IMR-90 (cell line): ENCODE measurements at regions not wholly inside any gene's neighbourhood (a gene's known extent, or its start where the extent isn't known, plus 50 kb on each side); places are given as distances from the start of the nearest gene placed in this dataset.

ENCODE experiments used
- ATAC-seq: fragments of 200-7000 bp; cut with Tn5 transposase; 2 replicates; pipeline ENCODE4 v1.9.1; 2020; ENCODE audit warnings: low read depth, mild to moderate bottlenecking, moderate library complexity
- BruUV-seq: library from RNA; stranded (reverse); fragments of 400-500 nt; replicated peaks from 2 replicates; lab custom pipeline; 2021; lab: Mats Ljungman, UMichigan
- CTCF ChIA-PET: fragments of 300-600 bp; formaldehyde crosslinking; extraction: SDS; loops from one replicate; lab custom pipeline; 2021; ENCODE audit warnings: antibody characterized with exemption; lab: Yijun Ruan, JAX
- POLR2A ChIA-PET: fragments of 300-600 bp; sonication (Branson Sonifier 250); formaldehyde crosslinking; loops from one replicate; lab custom pipeline; 2022; ENCODE audit warnings: antibody characterized with exemption; ENCODE audit not compliant: unreplicated experiment; lab: Charles Lee
- DNase-seq: peaks from one replicate; pipeline ENCODE4 v3.0.0; 2013
- H2AFZ ChIP-seq: replicated peaks from 2 replicates; pipeline ENCODE3; 2013; ENCODE audit warnings: low read length, mild to moderate bottlenecking; ENCODE audit not compliant: poor library complexity
- H2AK5ac ChIP-seq: 2 replicates; pipeline ENCODE4 v1.6.1; 2013; ENCODE audit warnings: low read depth, low read length, inconsistent platforms
- H2AK9ac ChIP-seq: replicated peaks from 2 replicates; pipeline ENCODE3; 2013; ENCODE audit warnings: mild to moderate bottlenecking, low read depth, low read length, moderate library complexity; ENCODE audit not compliant: poor library complexity
- H2BK120ac ChIP-seq: 2 replicates; pipeline ENCODE4 v1.6.1; 2013; ENCODE audit warnings: low read depth, low read length, inconsistent platforms
- H2BK15ac ChIP-seq: 3 replicates; pipeline ENCODE4 v1.6.1; 2013; ENCODE audit warnings: low read depth, low read length, inconsistent platforms
- H2BK20ac ChIP-seq: 2 replicates; pipeline ENCODE4 v1.6.1; 2013; ENCODE audit warnings: low read depth, mild to moderate bottlenecking, inconsistent platforms, low read length, moderate library complexity
- H2BK5ac ChIP-seq: 2 replicates; pipeline ENCODE4 v1.6.1; 2013; ENCODE audit warnings: mild to moderate bottlenecking, low read depth, low read length, inconsistent platforms; ENCODE audit not compliant: poor library complexity, severe bottlenecking
- H3K14ac ChIP-seq: replicated peaks from 2 replicates; pipeline ENCODE4 v1.6.1; 2013; ENCODE audit warnings: low read depth, low read length, inconsistent platforms
- H3K18ac ChIP-seq: 2 replicates; pipeline ENCODE4 v1.6.1; 2013; ENCODE audit warnings: low read depth, low read length, control low read depth
- H3K23ac ChIP-seq: 2 replicates; pipeline ENCODE4 v1.6.1; 2013; ENCODE audit warnings: low read depth, low read length, inconsistent platforms
- H3K27ac ChIP-seq: 2 replicates; pipeline ENCODE4 v1.5.1; 2013; ENCODE audit warnings: mild to moderate bottlenecking, control low read depth, low read length; ENCODE audit not compliant: insufficient read depth
- H3K27me3 ChIP-seq: 2 replicates; pipeline ENCODE4 v1.6.1; 2013; ENCODE audit warnings: low read length; ENCODE audit not compliant: control insufficient read depth, insufficient read depth
- H3K36me3 ChIP-seq: 2 replicates; pipeline ENCODE4 v1.6.1; 2013; ENCODE audit warnings: low read length, mixed read lengths; ENCODE audit not compliant: control insufficient read depth, insufficient read depth
- H3K4ac ChIP-seq: 2 replicates; pipeline ENCODE4 v1.6.1; 2013; ENCODE audit warnings: low read depth, low read length, inconsistent platforms
- H3K4me1 ChIP-seq: 2 replicates; pipeline ENCODE4 v1.6.1; 2013; ENCODE audit warnings: low read length, mixed read lengths; ENCODE audit not compliant: control insufficient read depth, insufficient read depth
- H3K4me2 ChIP-seq: 2 replicates; pipeline ENCODE4 v1.6.1; 2013; ENCODE audit warnings: low read depth, mild to moderate bottlenecking, control low read depth, low read length, moderate library complexity
- H3K4me3 ChIP-seq: 2 replicates; pipeline ENCODE4 v1.5.1; 2013; ENCODE audit warnings: low read depth, mild to moderate bottlenecking, control low read depth, low read length, moderate library complexity; ENCODE audit not compliant: insufficient read depth
- H3K56ac ChIP-seq: 2 replicates; pipeline ENCODE4 v1.6.1; 2013; ENCODE audit warnings: low read length, inconsistent platforms; ENCODE audit not compliant: insufficient read depth; ENCODE audit errors: extremely low read depth
- H3K79me1 ChIP-seq, 2 experiments: 2 replicates each; pipeline ENCODE4 v1.6.1; 2013; ENCODE audit warnings: low read length in 2 of 2, inconsistent platforms in 1 of 2, low read depth in 1 of 2
- H3K9ac ChIP-seq: 2 replicates; pipeline ENCODE4 v1.6.1; 2013; ENCODE audit warnings: low read depth, low read length, control low read depth
- H3K9me1 ChIP-seq: 2 replicates; pipeline ENCODE4 v1.6.1; 2013; ENCODE audit warnings: low read length, inconsistent platforms; ENCODE audit not compliant: insufficient read depth
- H3K9me3 ChIP-seq: 2 replicates; pipeline ENCODE4 v1.6.1; 2013; ENCODE audit warnings: low read length; ENCODE audit not compliant: control insufficient read depth, insufficient read depth
- H4K20me1 ChIP-seq: 2 replicates; pipeline ENCODE4 v1.6.1; 2013; ENCODE audit warnings: low read length, inconsistent platforms; ENCODE audit not compliant: insufficient read depth
- H4K5ac ChIP-seq: 2 replicates; pipeline ENCODE4 v1.6.1; 2013; ENCODE audit warnings: mild to moderate bottlenecking, low read depth, low read length, control low read depth
- H4K8ac ChIP-seq, 2 experiments: 2 replicates each; pipeline ENCODE4 v1.6.1; 2013; ENCODE audit warnings: low read depth in 2 of 2, low read length in 2 of 2, control low read depth in 1 of 2, inconsistent platforms in 1 of 2
- H4K91ac ChIP-seq: 2 replicates; pipeline ENCODE4 v1.6.1; 2013; ENCODE audit warnings: low read depth, low read length, inconsistent platforms; ENCODE audit not compliant: insufficient read depth
- BHLHE40 ChIP-seq: fragments of 150-350 bp; IDR thresholded peaks from 2 replicates; pipeline ENCODE4 v1.6.1; 2016; ENCODE audit warnings: mild to moderate bottlenecking, low read depth, low read length
- CTCF ChIP-seq: conservative IDR thresholded peaks from 2 replicates; pipeline ENCODE4 v1.5.1; 2012; ENCODE audit warnings: mild to moderate bottlenecking, low read depth, low read length, improper control_type of control experiment
- FOS ChIP-seq: fragments of 150-350 bp; IDR thresholded peaks from 2 replicates; pipeline ENCODE4 v1.6.1; 2016; ENCODE audit warnings: low read depth, low read length
- POLR2A ChIP-seq: IDR thresholded peaks from 2 replicates; pipeline ENCODE4 v1.6.1; 2012; ENCODE audit warnings: mild to moderate bottlenecking, low read depth, low read length
- RAD21 ChIP-seq: IDR thresholded peaks from 2 replicates; pipeline ENCODE4 v1.6.1; 2012; ENCODE audit warnings: low read length, improper control_type of control experiment
- RCOR1 ChIP-seq: IDR thresholded peaks from 2 replicates; pipeline ENCODE4 v1.6.1; 2012; ENCODE audit warnings: mild to moderate bottlenecking, low read length, improper control_type of control experiment; ENCODE audit not compliant: insufficient replicate concordance
- RFX5 ChIP-seq: IDR thresholded peaks from 2 replicates; pipeline ENCODE4 v1.8.0; 2012; ENCODE audit warnings: low read depth, mild to moderate bottlenecking, low read length, moderate library complexity
- WGBS, 2 experiments: methylation state at CpG; one replicate each; pipeline versions ENCODE4 v1.1.5 to v1.1.7; 2013; ENCODE audit warnings: missing lambda C conversion rate in 2 of 2; ENCODE audit not compliant: insufficient read length in 1 of 2; ENCODE audit errors: extremely low coverage in 2 of 2; 5-methylcytosine and 5-hydroxymethylcytosine counted together
- dilution Hi-C: fragments of 300-500 bp; cut with HindIII; formaldehyde crosslinking; loops from one replicate; pipeline ENCODE4 v1.14.3; 2018; ENCODE audit warnings: low sequenced_read_pairs; ENCODE audit not compliant: unreplicated experiment
- in situ Hi-C: fragments of 300-500 bp; cut with MboI; formaldehyde crosslinking; loops from 3 replicates; pipeline ENCODE4 v1.14.3; 2019; ENCODE audit warnings: low sequenced_read_pairs, inconsistent platforms, mixed read lengths
- intact Hi-C: fragments of 100-400 bp; cut with micrococcal nuclease; formaldehyde crosslinking; loops from 2 replicates; pipeline ENCODE4 v1.10.0; 2022
- TF ChIP-seq, protein P1 (sequence below): fragments of 150-350 bp; IDR thresholded peaks from 2 replicates; pipeline ENCODE4 v1.6.1; 2017; ENCODE audit warnings: mild to moderate bottlenecking, antibody characterized with exemption, low read length, low read depth

GRCh38 chr13:39283072-39283471, 244.8 kb downstream of the NHLRC3 start:
- CTCF ChIA-PET = interaction anchor here (1.2 kb wide), 1 partner anchor 329 kb away, joined by 6 read pairs; no protein-coding TSS in a partner anchor
- no peak for ATAC-seq
- Histone ChIP-seq H4K20me1 (no peaks in the 10 kb centered on the region), H4K8ac (no peak overlapping the region), H3K27me3 (no peaks in the 10 kb centered on the region; the same call in 1 of the 2 replicates), H3K18ac (no peak overlapping the region), H2AK9ac (no peak overlapping the region), H3K4ac (no peak overlapping the region), H2BK20ac (no peak overlapping the region), H4K5ac (no peak overlapping the region), H3K9me3 (no peaks in the 10 kb centered on the region), H2BK120ac (no peak overlapping the region), H3K27ac (no peak overlapping the region), H3K4me1 (no peaks in the 10 kb centered on the region), H2BK15ac (no peak overlapping the region), H3K9me1 (no peaks in the 10 kb centered on the region), H3K14ac (no peak overlapping the region), H3K23ac (no peak overlapping the region), H3K56ac (no peak overlapping the region), H3K4me2 (no peak overlapping the region), H2AK5ac (no peak overlapping the region), H3K9ac (no peak overlapping the region), H2BK5ac (no peak overlapping the region), H3K79me1 (no peaks in the 10 kb centered on the region), H3K4me3 (no peak overlapping the region), H4K91ac (no peak overlapping the region), H3K36me3 (no peaks in the 10 kb centered on the region), H2AFZ (no peak overlapping the region)
- BruUV-seq = no TSS peak
- no peak for TF ChIP-seq CTCF
- TF ChIP-seq RFX5 = no peak
- no peak for TF ChIP-seq RCOR1
- TF ChIP-seq BHLHE40 = no peak
- TF ChIP-seq, protein P1, sequence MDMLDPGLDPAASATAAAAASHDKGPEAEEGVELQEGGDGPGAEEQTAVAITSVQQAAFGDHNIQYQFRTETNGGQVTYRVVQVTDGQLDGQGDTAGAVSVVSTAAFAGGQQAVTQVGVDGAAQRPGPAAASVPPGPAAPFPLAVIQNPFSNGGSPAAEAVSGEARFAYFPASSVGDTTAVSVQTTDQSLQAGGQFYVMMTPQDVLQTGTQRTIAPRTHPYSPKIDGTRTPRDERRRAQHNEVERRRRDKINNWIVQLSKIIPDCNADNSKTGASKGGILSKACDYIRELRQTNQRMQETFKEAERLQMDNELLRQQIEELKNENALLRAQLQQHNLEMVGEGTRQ = no peak
- no peak for TF ChIP-seq POLR2A
- no peak for TF ChIP-seq RAD21
- TF ChIP-seq FOS = no peak
- in situ Hi-C loops (loop anchor here (5.0 kb wide), 1 partner anchor 329 kb away; no protein-coding TSS in a partner anchor), intact Hi-C loops (no loop called here), dilution Hi-C loops (no loop called here)
- WGBS, 2 experiments = no CpG with 5 or more reads among the region's 1 CpG
- POLR2A ChIA-PET = no interaction called here
- no peak for DNase-seq
